CD4-positive, alpha-beta T cell treated with Interleukin-1 beta for 1 hour (primary cell): ENCODE measurements at regions not wholly inside any gene's neighbourhood (a gene's known extent, or its start where the extent isn't known, plus 50 kb on each side); places are given as distances from the start of the nearest gene placed in this dataset.

Experiments used
- DNase-seq, 2 donors: peaks; one replicate each; pipeline ENCODE4 v3.0.0-alpha.2; 2020 to 2022

DNA sequence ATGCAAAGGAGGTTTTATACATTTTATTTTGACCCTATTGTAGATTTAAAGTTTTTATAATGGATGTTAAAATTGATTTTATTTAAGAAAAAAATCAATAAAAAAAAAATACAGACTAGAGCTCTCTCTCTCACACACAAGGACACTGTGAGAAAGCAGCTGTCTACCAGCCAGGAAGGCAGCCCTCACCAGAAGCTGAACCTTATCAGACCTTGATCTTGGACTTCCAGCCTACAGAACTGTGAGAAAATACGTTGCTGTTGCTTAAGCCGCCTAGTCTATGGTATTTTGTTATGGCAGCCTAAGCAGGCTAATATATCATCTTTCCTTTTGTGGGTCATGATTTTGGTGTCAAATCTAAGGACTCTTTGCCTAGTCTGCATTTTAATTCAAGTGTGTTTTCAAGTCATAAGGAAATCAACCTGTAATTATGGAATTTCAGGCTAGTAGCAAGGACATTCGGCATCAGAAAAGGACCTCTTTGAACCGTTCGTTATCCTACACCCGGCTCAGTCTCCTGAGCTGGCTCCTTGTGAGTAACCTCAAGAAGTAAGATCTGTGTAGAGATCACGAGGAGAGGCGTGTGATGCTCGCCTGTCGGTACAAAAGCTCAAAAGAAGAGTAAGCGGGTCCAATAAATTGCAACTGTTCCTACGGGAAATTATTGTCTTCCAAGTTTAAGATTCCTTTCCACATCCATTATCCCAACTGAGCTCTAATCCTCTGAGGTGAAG lies 98.2 kb downstream of the PDCL3 start:
- no peak for DNase-seq

DNA sequence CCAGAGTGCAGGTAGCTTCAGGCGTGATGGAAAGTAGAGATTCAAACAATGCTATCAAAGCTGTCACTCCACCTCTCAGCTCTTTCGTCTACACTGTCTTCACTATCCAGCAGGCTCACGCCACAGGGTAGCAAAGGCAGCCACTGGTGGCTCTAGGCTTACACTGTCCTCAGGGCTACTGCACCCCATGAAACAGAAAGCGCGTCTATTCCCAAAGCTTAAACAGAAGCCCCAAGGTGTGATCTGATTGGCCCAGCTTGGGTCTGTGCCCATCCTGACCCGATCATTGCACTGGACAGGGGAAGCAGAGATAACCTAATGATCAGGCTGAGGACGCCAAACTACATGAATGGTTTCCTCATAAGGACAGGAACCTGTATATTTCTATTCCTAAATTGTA lies 100.1 kb downstream of the PDCL3 start:
- DNase-seq: no peak

DNA sequence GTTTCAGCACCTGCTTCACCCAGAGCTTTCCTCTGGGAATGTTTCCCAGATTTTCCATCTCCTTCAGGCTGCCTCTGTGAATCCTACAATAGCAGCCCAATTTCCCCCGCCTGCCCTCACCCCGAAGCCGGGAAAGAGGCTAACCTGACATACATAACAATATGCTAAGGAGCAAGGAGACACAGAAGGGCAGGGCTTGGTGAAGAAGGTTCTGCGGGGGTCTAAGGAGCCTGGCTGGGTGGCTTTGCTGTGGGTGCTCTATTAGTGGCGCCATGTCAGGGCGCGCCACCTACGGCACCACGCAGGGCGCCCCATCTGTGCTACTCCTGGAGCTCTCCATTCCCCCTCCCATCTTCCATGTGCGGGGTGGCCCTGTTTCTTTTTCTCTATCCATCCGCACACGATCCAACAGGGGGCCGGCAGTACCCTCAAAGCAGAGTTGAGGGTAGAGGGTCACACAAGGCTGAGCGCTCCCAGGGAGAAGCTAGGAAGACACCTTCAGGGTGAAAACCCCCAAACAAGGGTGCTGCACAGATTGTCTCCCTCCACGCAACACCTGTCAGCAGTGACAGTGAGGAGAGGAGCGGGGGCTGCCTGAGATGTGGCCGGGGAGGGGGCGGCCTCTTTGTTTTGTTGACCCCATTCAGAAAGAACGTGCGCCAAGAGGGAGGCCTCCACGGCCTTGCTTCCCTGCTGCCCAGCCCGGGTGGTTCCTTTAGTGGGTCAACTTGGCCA lies 101.4 kb downstream of the PDCL3 start:
- DNase-seq: no peak

DNA sequence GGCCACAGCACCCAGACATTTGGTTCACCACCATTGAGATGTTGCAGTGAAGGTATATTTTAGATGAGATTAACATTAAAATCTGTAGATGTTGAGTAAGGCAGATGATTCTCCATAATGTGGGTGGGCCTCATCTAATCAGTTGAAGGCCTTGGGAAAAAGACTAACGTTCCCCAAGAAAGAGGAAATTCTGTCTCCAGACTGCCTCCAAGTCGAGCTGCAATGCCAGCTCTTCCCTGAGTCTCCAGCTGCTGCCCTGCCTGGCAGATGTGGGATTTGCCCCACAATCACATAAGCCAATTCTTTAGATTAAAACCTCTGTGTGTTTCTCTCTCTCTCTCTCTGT lies 101.9 kb downstream of the PDCL3 start:
- no peak for DNase-seq

DNA sequence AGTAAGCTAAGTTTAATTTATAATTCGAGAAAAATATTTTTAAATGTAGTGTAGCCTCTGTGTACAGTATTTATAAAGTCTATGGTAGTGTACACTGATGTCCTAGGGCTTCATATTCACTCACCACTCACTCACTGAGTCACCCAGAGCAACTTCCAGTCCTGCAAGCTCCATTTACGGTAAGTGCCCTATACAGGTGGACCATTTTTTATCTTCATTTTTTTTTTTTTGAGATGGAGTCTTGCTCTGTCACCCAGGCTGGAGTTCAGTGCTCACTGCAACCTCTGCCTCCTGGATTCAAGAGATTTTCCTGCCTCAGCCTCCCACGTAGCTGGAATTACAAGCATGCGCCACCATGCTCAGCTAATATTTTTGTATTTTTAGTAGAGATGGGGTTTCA lies 104.2 kb downstream of the PDCL3 start:
- DNase-seq: no peak

DNA sequence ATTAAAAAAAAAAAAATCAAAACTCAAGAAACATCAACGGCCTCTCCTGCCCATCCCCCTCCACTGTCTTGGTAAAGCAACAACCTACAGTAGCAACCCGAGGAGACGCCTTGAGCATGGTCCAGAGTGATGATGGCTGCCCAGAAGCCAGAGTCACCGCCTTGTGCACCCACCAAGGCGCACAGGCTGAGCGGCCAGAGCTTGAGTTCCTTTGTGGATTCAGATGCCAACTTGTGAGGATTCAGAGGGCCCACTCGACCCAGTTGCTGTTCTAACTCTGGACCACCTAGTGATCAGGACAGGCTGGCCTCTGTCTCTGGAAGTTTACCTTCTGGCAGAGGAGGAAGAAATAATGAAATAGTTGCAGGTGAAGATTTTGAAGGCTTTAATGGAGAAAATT lies 105.0 kb downstream of the PDCL3 start:
- DNase-seq: no peak

DNA sequence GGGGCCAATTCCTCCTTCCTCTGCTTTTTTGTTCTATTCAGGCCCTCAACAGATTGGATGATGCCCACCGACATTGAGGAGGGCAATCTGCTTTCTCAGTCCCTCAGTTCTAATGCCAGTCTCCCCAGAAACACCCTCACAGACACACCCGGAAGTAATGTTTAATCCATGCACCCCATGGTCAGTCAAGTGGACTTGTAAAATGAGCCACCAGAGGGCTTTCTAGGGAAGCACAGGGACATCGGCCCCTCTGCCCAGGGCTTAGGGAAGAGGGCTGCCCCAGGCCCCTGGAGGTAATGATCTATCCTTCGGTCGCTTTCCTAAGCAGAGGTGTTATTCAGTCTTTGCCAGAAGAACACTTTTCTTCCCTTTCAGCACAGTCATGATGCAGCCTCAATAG lies 107.4 kb downstream of the PDCL3 start:
- DNase-seq: no peak

DNA sequence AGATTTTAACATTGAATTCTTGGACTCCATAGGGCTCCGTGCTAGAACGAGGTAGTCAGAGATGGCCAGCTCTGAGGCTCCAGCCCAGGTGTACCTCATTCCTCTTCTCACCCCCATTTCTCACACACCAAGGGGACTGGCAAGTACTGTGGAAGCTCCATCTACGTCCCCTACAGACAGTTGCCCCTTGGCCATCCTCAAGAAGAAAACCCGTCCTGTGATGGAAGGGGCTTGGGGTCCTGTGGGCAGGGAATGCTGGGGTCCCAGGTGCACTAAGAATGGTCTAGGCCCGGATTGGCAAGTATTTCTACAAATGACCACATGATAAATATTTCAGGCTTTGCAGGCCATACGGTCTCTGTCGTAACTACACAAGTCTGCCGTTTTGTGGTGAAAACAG lies 110.3 kb downstream of the PDCL3 start:
- DNase-seq: no peak

DNA sequence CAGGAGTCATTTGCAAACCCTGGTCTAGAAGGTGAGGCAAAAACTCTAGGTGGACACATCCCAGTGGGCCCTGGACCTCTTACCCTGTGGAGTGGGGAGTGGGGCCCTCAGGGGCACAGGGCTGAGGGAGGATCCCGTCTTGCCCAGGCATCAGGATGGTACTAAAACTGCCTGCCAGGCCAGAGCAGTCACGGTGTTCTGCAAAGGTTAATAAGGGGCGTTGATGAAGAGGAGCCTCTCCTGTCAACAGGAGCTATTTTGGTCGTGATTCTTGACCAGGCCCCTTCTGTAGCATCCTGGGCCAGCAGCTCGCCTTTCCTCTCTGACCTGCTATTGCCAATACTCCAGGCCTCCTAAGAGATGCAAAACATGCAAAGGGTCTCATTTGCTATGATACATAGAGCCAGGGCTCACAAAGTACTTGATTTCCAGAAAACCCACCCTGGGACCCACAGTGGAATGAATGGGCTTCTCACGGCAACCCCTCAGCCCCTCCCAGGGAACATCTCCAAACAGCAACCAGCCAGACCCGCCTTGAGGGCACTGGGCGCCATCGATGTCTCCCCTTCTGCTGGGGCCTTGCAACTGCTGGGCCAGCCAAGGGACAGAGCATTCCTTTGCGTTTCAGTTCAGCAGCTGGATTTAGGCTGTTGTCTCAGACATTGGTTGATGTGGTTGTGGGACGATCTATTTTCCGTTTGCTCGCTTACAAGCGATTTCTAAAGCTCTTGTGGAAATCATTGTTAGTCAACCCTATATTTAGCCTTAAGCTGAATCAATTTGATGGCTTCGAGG lies 111.1 kb downstream of the PDCL3 start:
- DNase-seq: no peak

DNA sequence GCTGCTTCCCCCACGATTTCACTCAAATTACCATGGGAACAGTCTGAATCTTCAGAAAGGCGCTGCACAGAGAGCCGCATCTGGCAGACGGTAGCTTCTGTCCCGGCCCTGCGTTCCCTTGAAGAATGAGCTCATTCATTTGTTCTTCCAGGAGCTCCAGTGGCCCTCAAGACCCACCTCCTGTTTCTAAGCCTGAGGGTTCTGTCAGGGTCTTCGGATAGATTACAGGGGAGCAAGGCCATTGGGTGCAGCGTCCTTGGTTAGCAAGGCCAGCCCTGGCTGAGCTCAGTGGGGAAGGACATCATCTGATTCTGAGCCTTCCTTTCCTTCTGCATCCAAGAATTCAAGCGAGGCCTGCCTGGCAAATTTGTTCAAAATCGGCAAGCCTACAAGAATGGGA lies 111.9 kb downstream of the PDCL3 start:
- no peak for DNase-seq

DNA sequence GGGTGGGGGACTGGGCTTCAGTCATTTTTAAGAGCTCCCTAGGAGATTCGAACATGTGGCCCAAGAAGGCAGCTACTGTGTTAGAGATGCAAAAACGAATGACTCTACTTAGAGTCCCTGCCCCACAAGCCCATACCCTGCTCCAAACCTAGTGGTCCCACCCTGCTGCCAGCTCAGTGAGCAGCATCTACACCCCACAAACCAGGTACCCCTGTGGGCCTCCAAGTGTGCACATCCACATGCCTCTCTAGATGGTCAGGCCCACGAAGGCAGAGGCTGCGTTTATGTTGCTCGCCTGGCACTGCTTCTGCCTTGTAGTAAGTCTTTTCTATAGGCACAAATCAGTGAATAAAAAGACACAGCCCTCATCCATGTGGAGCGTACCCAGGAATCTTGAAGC lies 112.6 kb downstream of the PDCL3 start:
- no peak for DNase-seq

DNA sequence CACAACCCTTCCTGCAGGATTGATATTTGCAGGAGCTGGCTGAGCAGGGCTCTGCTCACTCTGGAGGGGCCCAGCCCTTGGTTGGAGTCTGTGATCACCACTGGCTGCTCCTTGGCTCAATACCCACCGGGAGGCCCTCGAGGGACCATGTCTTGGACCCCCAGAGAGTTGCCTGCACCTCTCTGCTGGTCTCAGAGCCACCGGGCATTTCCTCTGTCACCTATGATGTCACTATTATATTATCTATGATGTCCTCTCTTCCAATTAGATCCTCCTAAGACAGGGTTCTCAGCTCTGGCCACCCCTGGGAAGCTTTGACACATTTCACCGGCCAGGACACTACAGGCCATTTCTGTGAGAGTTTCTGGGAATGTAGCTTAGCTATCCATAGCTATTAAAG lies 113.1 kb downstream of the PDCL3 start:
- no peak for DNase-seq

DNA sequence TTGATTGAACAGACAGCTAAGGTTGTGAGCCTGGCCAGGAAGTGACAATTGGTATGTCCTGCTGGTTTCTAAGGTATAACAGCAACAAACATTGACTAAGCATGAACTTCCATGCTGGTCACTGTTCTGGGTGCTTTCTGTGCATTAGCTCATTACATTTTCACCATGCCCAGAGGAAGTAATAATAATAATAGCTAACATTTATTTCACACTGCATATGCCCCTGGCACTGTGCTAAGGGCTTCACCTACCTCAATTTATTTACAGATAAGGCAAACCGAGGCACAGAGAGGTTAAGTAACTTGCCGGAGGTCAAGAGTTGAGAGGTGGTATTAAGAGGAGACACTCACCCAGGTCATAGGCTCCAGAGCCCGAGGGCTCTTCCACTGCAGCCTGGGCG lies 113.6 kb downstream of the PDCL3 start:
- DNase-seq: no peak

DNA sequence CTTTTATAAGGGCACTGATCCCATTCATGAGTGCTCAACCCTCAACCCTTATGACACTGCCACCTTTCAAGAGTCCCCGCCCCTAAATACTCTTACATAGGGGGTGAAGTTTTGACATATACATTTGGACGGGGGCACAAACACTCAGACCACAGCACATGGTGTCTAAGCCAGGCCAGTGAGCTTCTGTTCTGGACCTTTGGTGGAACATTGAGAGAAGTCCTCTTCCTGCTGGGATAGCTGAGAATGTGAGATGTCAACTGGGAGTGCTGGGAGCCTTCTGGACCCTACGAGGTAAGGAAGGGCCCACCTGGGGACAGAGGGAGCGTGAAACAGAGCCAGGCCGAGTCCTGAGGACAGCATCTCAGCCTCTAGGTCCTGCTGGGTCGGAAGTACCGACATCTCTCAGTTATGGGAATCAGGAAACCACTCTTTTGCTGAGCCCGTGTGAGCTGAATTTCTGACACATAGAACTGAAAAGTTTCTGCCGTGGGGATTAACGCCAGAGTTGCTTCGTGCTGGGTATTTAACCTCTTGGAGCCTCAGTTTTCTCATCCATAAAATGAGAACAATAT lies 114.9 kb downstream of the PDCL3 start:
- DNase-seq: no peak

DNA sequence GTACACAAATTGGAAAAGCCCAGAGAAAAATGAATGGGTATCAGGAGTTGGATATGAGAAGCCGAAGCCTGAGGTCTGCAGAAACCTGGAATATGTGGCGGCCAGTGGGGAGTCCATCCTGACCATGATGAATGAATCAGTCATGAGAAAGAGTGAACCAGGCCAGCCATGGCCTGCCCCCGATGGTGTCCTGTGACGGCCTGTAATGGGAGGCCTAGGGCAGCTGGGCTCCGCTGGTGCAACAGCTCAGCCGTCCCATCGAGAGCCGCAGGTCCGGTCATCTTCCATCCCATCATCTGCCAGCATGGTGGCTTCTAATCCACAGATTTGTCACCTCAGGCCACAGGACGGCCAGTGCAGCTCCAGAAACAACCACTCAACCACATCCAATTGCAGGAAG lies 116.4 kb downstream of the PDCL3 start:
- no peak for DNase-seq

DNA sequence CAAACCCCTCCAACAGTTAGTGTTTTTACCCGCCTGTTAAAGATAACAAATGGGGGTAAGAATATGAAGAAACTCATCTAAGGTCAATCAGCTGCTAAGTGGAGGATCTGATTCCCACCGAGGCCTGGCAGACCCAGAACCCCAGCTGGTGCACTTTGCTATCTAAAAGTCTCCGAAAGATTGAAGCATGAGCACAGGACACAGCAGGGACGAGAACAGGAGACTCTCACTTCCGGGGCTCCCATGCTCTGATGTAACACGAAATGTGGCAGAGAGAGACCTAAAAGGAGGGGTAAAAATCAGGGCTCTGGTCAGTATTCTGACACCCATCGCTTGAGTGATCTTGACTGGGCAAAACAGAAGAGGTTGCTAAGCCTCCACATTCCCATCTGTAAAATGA lies 119.7 kb downstream of the PDCL3 start:
- DNase-seq: no peak

DNA sequence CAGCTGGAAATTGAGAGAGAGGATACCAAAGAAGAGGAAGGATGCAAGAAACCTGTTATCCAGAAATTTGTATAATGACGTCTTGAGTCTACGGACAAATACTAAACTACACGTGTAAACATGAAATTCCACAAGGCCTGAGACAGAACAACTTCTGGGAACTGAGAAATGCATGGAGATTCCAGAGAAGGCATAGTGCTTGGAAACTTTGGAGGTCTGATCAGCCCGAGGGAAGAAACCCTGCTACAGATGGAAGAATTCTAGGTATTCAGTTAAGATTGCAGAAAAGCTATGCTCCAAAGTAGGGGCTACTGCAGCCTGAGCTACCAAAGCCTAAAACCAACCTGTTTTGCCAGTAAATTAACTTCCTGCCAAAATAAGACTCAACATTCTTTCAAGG lies 120.4 kb downstream of the PDCL3 start:
- no peak for DNase-seq

DNA sequence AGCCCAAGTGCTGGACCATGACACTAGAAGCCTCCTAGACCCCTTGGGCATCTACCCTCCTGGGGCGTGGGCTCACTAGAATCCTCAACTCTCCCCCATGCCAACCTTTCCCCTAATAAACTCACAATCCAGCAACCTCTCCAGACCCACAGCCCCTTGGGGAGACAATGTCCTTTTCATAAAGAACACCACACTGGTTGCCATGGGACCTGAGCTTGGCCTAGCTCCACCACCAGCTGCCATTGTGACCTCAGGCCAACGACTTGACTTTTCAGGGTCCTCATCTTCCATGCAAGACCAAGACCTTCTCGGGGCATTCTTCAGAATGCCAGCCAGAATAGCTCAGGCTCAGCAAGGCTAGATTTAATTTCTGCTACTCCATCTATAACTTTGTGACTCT lies 128.1 kb upstream of the NPAS2 start:
- no peak for DNase-seq

DNA sequence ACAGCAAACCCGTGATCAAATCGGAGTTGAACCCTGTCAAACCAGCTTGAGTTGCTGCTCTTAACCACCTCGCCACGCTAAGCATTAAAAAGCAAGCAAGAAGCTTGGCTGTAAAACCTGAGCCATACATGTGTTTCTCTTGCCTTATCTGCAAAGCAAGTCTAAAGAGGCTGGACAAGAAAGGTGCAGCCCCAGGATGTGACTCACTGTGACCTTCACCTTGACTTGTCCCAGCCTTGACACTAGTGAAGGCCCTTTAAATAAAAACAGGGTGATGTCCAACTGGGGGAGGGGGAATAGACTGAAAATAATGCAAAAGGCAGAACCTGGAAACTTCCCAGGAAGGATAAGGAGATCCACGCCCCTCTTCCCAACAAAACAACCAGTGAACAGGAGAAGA lies 127.6 kb upstream of the NPAS2 start:
- no peak for DNase-seq

DNA sequence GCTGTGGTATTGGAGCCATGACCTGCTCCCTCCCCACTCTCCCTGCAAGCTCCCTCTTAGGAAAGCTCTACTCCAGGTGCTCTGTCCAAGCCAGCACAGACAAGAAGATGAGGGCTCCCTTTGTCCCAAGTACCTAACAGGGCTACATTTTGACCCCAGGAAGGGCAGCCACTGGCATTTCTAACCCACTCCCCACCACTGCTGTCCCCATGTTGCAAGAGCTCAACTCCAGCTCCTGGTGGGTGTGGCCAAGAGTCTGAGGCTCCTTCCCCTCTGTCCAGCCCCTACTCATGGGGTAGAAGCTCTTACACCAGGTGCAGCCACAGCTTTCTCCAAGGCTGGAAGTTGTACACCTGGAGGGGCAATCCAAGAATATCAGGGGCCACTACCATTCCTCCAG lies 127.0 kb upstream of the NPAS2 start:
- DNase-seq: no peak

DNA sequence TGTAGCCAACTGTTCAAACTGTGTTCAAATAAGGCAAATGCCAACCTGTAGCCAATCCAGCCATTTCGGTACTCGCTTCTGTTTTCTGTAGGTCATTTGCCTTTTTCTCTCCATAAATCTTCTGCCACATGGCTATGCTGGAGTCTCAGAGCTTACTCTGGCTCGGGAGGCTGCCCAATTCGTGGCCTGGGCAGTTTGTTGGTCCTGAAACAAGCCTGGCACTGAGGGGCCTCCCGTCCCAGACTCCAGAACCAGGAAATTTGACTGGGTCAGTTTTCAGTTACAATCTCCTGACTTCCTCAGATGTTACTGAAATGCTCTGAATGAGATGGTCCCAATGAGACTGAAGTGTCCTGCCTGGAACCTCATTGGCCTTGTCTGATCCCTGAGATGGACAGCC lies 120.8 kb upstream of the NPAS2 start:
- no peak for DNase-seq

DNA sequence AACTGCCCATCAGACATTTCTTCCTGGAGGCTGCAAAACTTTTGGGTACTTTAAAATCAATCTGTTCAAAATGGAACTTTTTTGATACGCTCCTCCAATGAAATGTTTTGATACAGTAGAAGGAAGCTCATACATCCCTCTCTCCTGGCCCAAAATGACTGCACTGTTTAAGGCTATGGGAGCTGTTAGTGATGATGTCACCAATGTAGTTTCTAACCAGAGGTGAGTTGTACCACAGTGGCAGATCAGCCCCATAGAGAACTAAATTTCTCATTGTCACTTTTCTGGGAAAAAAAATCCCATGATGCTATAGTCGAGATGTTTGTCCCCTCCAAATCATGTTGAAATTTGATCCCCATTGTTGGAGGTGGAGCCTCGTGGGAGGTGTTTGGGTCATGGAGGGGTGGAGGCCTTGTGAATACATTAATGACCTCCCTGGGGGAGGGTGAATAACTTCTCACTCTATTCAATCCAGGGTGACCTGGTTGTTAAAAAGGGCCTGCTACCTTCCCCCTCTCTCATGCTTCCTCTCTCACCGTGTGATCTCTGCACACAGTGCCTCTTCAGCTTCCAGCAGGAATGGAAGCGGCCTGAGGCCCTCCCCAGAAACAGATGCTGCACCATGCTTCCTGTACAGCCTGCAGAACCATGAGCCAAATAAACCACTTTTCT lies 117.4 kb upstream of the NPAS2 start:
- no peak for DNase-seq

DNA sequence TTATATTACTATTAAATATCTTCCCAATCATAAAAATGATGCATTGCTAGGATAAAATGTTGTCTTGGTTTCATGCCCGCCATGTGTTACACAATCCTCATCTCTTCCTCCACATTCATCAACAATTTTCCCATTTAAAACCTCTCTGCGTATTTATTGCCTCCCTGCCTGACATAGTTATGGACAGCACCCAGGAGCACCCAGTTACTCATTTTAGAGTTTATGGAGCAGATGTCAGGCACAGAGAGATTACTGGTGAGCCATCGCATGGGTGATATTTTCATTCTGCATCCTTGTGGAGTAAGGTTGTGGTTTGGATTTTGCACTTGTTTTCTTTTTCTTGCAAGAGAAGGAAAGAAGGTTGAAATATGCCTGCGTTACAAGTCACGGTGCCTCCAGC lies 116.7 kb upstream of the NPAS2 start:
- no peak for DNase-seq
